Ascending aorta (tissue), 2 donors: ENCODE measurements at regions not wholly inside any gene's neighbourhood (a gene's known extent, or its start where the extent isn't known, plus 50 kb on each side); places are given as distances from the start of the nearest gene placed in this dataset.
"Not testable (repeated sequence)": the region's sequence is repeated elsewhere in the genome, so short reads cannot be mapped to it uniquely, and the experiment has no call there.

Experiments
- DNase-seq, 2 donors: peaks; one replicate each; pipeline ENCODE4 v3.0.0-alpha.2; 2019; ENCODE audit warnings: low spot score in 2 of 2
- H3K27ac ChIP-seq, 2 donors: fragments of 200-600 bp; sonication (generic); one replicate each; pipeline ENCODE4 v1.5.1; 2016 to 2017; ENCODE audit warnings: mild to moderate bottlenecking in 1 of 2
- H3K27me3 ChIP-seq: fragments of 200-600 bp; sonication (generic); one replicate; pipeline ENCODE4 v1.5.1; 2017
- H3K36me3 ChIP-seq, 2 donors: fragments of 200-600 bp; sonication (generic); one replicate each; pipeline ENCODE4 v1.5.1; 2016
- H3K4me1 ChIP-seq, 2 donors: fragments of 200-600 bp; sonication (generic); one replicate each; pipeline ENCODE4 v1.5.1; 2016 to 2017; ENCODE audit warnings: mild to moderate bottlenecking in 1 of 2
- H3K4me3 ChIP-seq, 2 donors: fragments of 200-600 bp; sonication (generic); one replicate each; pipeline ENCODE4 v1.5.1; 2016 to 2017; ENCODE audit warnings: mild to moderate bottlenecking in 1 of 2
- H3K9me3 ChIP-seq, 2 donors: fragments of 200-600 bp; sonication (generic); one replicate each; pipeline ENCODE4 v1.5.1; 2016
- CTCF ChIP-seq, 3 experiments: fragments of 200-600 bp in 2 of 3; fragments of 450-650 bp in 1 of 3; sonication (generic) in 2 of 3; IDR thresholded peaks; one replicate each; pipeline ENCODE4 v1.5.1; 2016 to 2019; ENCODE audit warnings: antibody characterized with exemption in 3 of 3, mild to moderate bottlenecking in 1 of 3, moderate library complexity in 1 of 3
- intact Hi-C: fragments of 100-400 bp; cut with DNase I; formaldehyde crosslinking; loops from one replicate; pipeline ENCODE4 v1.15.1; 2023

GRCh38 chr14:87623616-87624015 lies 369.4 kb downstream of the GALC start:
- H3K4me3 ChIP-seq: no peak overlapping the region
- peaks cover 0 to 6% of the 10 kb centered on the region in 2 donors for H3K4me1 ChIP-seq
- intact Hi-C loops: no loop called here
- no peaks in the 10 kb centered on the region for H3K36me3 ChIP-seq
- no peaks in the 10 kb centered on the region for H3K9me3 ChIP-seq
- H3K27me3 ChIP-seq: no peaks in the 10 kb centered on the region
- no peak overlapping the region for H3K27ac ChIP-seq
- TF ChIP-seq CTCF (IDR thresholded peaks at IDR 0.05): no peak
- no peak for DNase-seq

GRCh38 chr14:87617079-87617478 lies 375.9 kb downstream of the GALC start:
- no peaks in the 10 kb centered on the region for H3K4me1 ChIP-seq
- H3K4me3 ChIP-seq: no peak overlapping the region
- intact Hi-C loops: no loop called here
- TF ChIP-seq CTCF (IDR thresholded peaks at IDR 0.05): no peak
- no peak for DNase-seq
- H3K36me3 ChIP-seq: no peaks in the 10 kb centered on the region
- H3K27ac ChIP-seq: no peak overlapping the region
- no peaks in the 10 kb centered on the region for H3K9me3 ChIP-seq
- H3K27me3 ChIP-seq: no peaks in the 10 kb centered on the region

GRCh38 chr14:87615822-87616679 lies 376.9 kb downstream of the GALC start:
- intact Hi-C loops: no loop called here

GRCh38 chr14:87615047-87615446 lies 377.9 kb downstream of the GALC start:
- no peak for TF ChIP-seq CTCF (IDR thresholded peaks at IDR 0.05)
- intact Hi-C loops: no loop called here
- H3K27ac ChIP-seq: no peak overlapping the region
- H3K4me1 ChIP-seq: no peaks in the 10 kb centered on the region
- no peak overlapping the region for H3K4me3 ChIP-seq
- no peaks in the 10 kb centered on the region for H3K9me3 ChIP-seq
- DNase-seq: no peak
- no peaks in the 10 kb centered on the region for H3K27me3 ChIP-seq
- H3K36me3 ChIP-seq: no peaks in the 10 kb centered on the region

More at GRCh38 chr14:87615822-87616679, 376.9 kb downstream of the GALC start:
- Histone ChIP-seq H3K27me3 (no peaks in the 10 kb centered on the region), H3K9me3 (no peaks in the 10 kb centered on the region), H3K4me1 (no peaks in the 10 kb centered on the region), H3K27ac (no peak overlapping the region), H3K4me3 (no peak overlapping the region), H3K36me3 (no peaks in the 10 kb centered on the region)
- TF ChIP-seq CTCF (IDR thresholded peaks at IDR 0.05): peak; percentile 29 to 59 (median 39)
- DNase-seq: no peak

- Histone ChIP-seq H3K27me3 (no peaks in the 10 kb centered on the region), H3K36me3 (no peaks in the 10 kb centered on the region), H3K27ac (no peak overlapping the region), H3K4me3 (no peak overlapping the region), H3K9me3 (no peaks in the 10 kb centered on the region), H3K4me1 (no peaks in the 10 kb centered on the region)
- no peak for TF ChIP-seq CTCF (IDR thresholded peaks at IDR 0.05)
- DNase-seq: no peak
- intact Hi-C loops: no loop called here
These were observed 379.1 kb downstream of the GALC start for GRCh38 chr14:87613881-87614280.

GRCh38 chr14:87607056-87607455 lies 385.9 kb downstream of the GALC start:
- intact Hi-C loops, DNase-seq, H3K27ac ChIP-seq, H3K9me3 ChIP-seq, H3K4me3 ChIP-seq, H3K4me1 ChIP-seq, H3K36me3 ChIP-seq, H3K27me3 ChIP-seq: not testable (repeated sequence)
